Spleen (tissue), 11 donors: ENCODE measurements at regions not wholly inside any gene's neighbourhood (a gene's known extent, or its start where the extent isn't known, plus 50 kb on each side); places are given as distances from the start of the nearest gene placed in this dataset.

Experiments
- DNase-seq: peaks from one replicate; pipeline ENCODE4 v3.0.0-alpha.2; 2020
- H3K27ac ChIP-seq, 8 donors: fragments of 200-600 bp; sonication (generic) in 7 of 8; 1 replicate in 4 of 8; 2 replicates in 4 of 8; pipeline versions ENCODE4 v1.5.0 to v1.8.0; 2016 to 2021; ENCODE audit warnings: inconsistent platforms in 4 of 8, mild to moderate bottlenecking in 4 of 8, moderate library complexity in 1 of 8
- H3K27me3 ChIP-seq, 7 donors: fragments of 200-600 bp; sonication (generic) in 6 of 7; replicated peaks in 1 of 7; 1 replicate in 4 of 7; 2 replicates in 3 of 7; pipeline versions ENCODE4 v1.5.0 to v1.8.0; 2016 to 2021; ENCODE audit warnings: inconsistent platforms in 3 of 7, mild to moderate bottlenecking in 1 of 7
- H3K36me3 ChIP-seq, 6 donors: fragments of 200-600 bp; sonication (generic) in 5 of 6; 1 replicate in 4 of 6; 2 replicates in 2 of 6; pipeline versions ENCODE4 v1.5.0 to v1.8.0; 2016 to 2021; ENCODE audit warnings: inconsistent platforms in 2 of 6
- H3K4me1 ChIP-seq, 6 donors: fragments of 200-600 bp; sonication (generic) in 5 of 6; 1 replicate in 3 of 6; 2 replicates in 3 of 6; pipeline versions ENCODE4 v1.5.0 to v1.8.0; 2016 to 2021; ENCODE audit warnings: inconsistent platforms in 3 of 6
- H3K4me3 ChIP-seq, 8 donors: fragments of 200-600 bp; sonication (generic) in 7 of 8; 1 replicate in 4 of 8; 2 replicates in 4 of 8; pipeline versions ENCODE4 v1.5.0 to v1.8.0; 2016 to 2021; ENCODE audit warnings: inconsistent platforms in 4 of 8, mild to moderate bottlenecking in 4 of 8, moderate library complexity in 2 of 8
- H3K9me3 ChIP-seq, 8 donors: fragments of 200-600 bp; sonication (generic) in 7 of 8; 1 replicate in 4 of 8; 2 replicates in 4 of 8; pipeline versions ENCODE4 v1.5.0 to v1.8.0; 2016 to 2021; ENCODE audit warnings: inconsistent platforms in 4 of 8
- POLR2A ChIP-seq, 3 donors: fragments of 450-650 bp; IDR thresholded peaks; one replicate each; pipeline ENCODE4 v1.5.1; 2017; ENCODE audit warnings: antibody characterized with exemption in 3 of 3, mild to moderate bottlenecking in 1 of 3
- POLR2AphosphoS5 ChIP-seq, 3 donors: sonication (generic); formaldehyde crosslinking; IDR thresholded peaks; one replicate each; pipeline ENCODE4 v1.5.1; 2017; ENCODE audit warnings: antibody characterized with exemption in 3 of 3
- WGBS, 5 donors: extraction: QIAGEN DNeasy Blood & Tissue Kit in 3 of 5; methylation state at CpG; one replicate each; pipeline versions ENCODE4 v1.1.5 to v1.1.7; 2013 to 2018; 5-methylcytosine and 5-hydroxymethylcytosine counted together
- intact Hi-C: fragments of 100-400 bp; cut with DNase I; formaldehyde crosslinking; loops from one replicate; pipeline ENCODE4 v1.15.0; 2023; ENCODE audit warnings: low total_unique reads
- TF ChIP-seq, protein P1 (sequence below), 11 experiments: fragments of 200-600 bp in 7 of 11; fragments of 450-650 bp in 4 of 11; sonication (generic) in 4 of 11; IDR thresholded peaks in 8 of 11; conservative IDR thresholded peaks in 3 of 11; 1 replicate in 7 of 11; 2 replicates in 4 of 11; pipeline versions ENCODE4 v1.4.0 to v1.8.0; 2016 to 2021; ENCODE audit warnings: antibody characterized with exemption in 11 of 11, inconsistent platforms in 4 of 11, mild to moderate bottlenecking in 1 of 11
- donor health status: healthy with polysubstance abuse.
- donor health status: DM: no; HTN: no; CAD: no; lungs with moderate emphysema.
- donor health status: DM: no; HTN: no; CAD: no.
- donor health status: Bipolar disorder and iron deficiency.
- donor health status: healthy.
- donor health status: DM: no; HTN: no; CAD: no.
- donor health status: DM: yes; HTN: yes; CAD: no.

DNA sequence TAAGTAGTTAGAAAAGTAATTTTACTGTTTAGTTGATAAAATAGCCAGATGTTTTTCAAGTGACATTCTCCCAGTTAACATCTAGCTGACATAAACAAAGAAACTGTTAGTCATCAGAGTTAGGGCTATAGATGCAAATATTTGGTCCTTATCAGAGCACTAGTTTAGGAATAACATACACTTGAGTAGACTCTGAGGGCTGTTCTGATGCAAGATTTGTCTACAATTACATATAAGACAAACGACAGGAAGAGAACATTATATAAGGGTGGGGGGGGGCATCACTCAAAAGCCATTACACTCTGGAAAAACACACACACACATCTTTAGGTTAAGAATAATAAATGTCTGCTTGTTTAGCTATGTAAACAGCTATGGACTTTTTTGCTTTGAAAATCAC, 554.4 kb upstream of the LRRTM1 start:
- WGBS, 5 donors, result 3 to 12% (median 10%) methylated on average over 1 of the region's 1 CpG
- no peak for DNase-seq
- TF ChIP-seq POLR2AphosphoS5 (IDR thresholded peaks at IDR 0.05), result no peak
- TF ChIP-seq POLR2A (IDR thresholded peaks at IDR 0.05), result no peak
- TF ChIP-seq, protein P1, sequence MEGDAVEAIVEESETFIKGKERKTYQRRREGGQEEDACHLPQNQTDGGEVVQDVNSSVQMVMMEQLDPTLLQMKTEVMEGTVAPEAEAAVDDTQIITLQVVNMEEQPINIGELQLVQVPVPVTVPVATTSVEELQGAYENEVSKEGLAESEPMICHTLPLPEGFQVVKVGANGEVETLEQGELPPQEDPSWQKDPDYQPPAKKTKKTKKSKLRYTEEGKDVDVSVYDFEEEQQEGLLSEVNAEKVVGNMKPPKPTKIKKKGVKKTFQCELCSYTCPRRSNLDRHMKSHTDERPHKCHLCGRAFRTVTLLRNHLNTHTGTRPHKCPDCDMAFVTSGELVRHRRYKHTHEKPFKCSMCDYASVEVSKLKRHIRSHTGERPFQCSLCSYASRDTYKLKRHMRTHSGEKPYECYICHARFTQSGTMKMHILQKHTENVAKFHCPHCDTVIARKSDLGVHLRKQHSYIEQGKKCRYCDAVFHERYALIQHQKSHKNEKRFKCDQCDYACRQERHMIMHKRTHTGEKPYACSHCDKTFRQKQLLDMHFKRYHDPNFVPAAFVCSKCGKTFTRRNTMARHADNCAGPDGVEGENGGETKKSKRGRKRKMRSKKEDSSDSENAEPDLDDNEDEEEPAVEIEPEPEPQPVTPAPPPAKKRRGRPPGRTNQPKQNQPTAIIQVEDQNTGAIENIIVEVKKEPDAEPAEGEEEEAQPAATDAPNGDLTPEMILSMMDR (IDR thresholded peaks at IDR 0.05 in 8 of 11, conservative IDR thresholded peaks at IDR 0.05 in 3 of 11), result no peak
- Histone ChIP-seq H3K9me3 (peaks cover 0 to 14% (median 3%) of the 10 kb centered on the region in 8 donors), H3K4me1 (no peaks in the 10 kb centered on the region), H3K27ac (no peak overlapping the region), H3K27me3 (no peaks in the 10 kb centered on the region), H3K36me3 (no peaks in the 10 kb centered on the region), H3K4me3 (no peak overlapping the region)
- intact Hi-C loops, result no loop called here

DNA sequence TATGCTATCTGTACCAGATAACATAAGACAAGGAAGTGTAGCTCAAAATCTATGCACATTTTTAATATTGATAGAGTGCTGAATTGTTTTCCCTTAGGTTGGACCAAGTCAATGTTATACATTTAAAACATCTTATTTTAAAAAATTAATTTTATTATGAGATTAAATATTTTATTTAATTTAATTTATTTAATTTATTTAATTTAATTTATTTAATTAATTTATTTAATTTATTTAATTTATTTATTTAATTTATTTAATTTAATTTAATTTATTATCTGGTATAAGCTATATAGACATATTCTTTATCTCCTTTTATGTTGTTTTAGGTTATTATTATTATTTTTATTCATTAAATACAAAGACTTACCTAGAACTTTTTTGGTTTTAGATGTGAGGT, 551.7 kb upstream of the LRRTM1 start:
- no peaks in the 10 kb centered on the region for H3K4me1 ChIP-seq
- TF ChIP-seq POLR2A (IDR thresholded peaks at IDR 0.05), result no peak
- TF ChIP-seq, protein P1 (IDR thresholded peaks at IDR 0.05 in 8 of 11, conservative IDR thresholded peaks at IDR 0.05 in 3 of 11), result no peak
- no peak for TF ChIP-seq POLR2AphosphoS5 (IDR thresholded peaks at IDR 0.05)
- no peaks in the 10 kb centered on the region for H3K36me3 ChIP-seq
- no peaks in the 10 kb centered on the region for H3K27me3 ChIP-seq
- H3K9me3 ChIP-seq, result peaks cover 0 to 13% (median 0%) of the 10 kb centered on the region in 8 donors
- DNase-seq, result no peak
- H3K27ac ChIP-seq, result no peak overlapping the region
- no peak overlapping the region for H3K4me3 ChIP-seq
- intact Hi-C loops, result no loop called here

DNA sequence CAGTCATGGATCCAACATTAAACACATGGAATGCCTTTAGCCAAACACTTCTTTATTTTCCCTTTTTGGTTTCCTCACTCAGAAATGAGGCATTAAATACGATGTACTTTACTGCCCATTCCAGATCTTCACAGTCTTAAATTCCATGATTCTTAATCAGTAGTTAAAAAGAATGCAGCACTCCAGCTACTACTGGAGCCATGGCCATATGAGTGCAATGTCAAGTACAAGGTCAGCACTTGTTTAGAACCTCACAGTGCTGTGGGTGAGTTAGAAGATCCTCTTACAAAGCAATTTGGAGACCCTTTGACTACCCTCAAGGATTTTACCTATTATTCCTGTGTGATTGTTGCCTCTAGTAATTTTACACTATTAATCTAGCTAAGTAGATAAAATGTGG, 550.3 kb upstream of the LRRTM1 start:
- Histone ChIP-seq H3K4me1 (no peaks in the 10 kb centered on the region), H3K27me3 (no peaks in the 10 kb centered on the region), H3K27ac (no peak overlapping the region), H3K4me3 (no peak overlapping the region), H3K36me3 (no peaks in the 10 kb centered on the region), H3K9me3 (peaks cover 0 to 13% (median 0%) of the 10 kb centered on the region in 8 donors)
- no peak for DNase-seq
- WGBS, 5 donors, result 46 to 63% (median 57%) methylated on average over 1 of the region's 1 CpG
- intact Hi-C loops, result no loop called here
- TF ChIP-seq, protein P1 (IDR thresholded peaks at IDR 0.05 in 8 of 11, conservative IDR thresholded peaks at IDR 0.05 in 3 of 11), result no peak
- TF ChIP-seq POLR2AphosphoS5 (IDR thresholded peaks at IDR 0.05) (no peak), POLR2A (IDR thresholded peaks at IDR 0.05) (no peak)

DNA sequence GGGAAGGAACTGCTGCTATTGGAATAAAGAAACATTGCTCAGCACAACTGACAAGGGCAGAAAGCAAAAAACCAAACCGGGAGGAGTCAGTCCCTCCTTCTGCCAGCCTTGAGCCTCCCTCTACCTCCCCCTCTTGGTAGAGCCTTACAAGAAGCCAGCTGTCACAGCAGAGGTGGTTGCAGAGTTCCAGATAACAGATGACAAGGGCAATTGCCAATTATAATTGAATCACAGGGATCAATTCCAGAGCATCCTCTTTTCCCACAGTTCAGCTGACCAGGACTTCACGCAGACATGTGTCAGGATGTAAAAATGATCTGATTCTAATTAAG, 548.2 kb upstream of the LRRTM1 start:
- TF ChIP-seq, protein P1 (IDR thresholded peaks at IDR 0.05 in 8 of 11, conservative IDR thresholded peaks at IDR 0.05 in 3 of 11), result no peak
- TF ChIP-seq POLR2AphosphoS5 (IDR thresholded peaks at IDR 0.05) (no peak), POLR2A (IDR thresholded peaks at IDR 0.05) (no peak)
- WGBS, 5 donors, result 36 to 61% (median 55%) methylated on average over 2 of the region's 2 CpGs
- Histone ChIP-seq H3K4me3 (no peak overlapping the region), H3K4me1 (no peaks in the 10 kb centered on the region), H3K27me3 (no peaks in the 10 kb centered on the region), H3K36me3 (no peaks in the 10 kb centered on the region), H3K27ac (no peak overlapping the region), H3K9me3 (peaks cover 0 to 22% (median 0%) of the 10 kb centered on the region in 8 donors)
- intact Hi-C loops, result no loop called here
- DNase-seq, result no peak
